ENCODE measurements at regions not wholly inside any gene's neighbourhood (a gene's known extent, or its start where the extent isn't known, plus 50 kb on each side); places are given as distances from the start of the nearest gene placed in this dataset.
A peak's percentile ranks its signal among the peaks of the same experiment; 100 is the strongest.

DNA sequence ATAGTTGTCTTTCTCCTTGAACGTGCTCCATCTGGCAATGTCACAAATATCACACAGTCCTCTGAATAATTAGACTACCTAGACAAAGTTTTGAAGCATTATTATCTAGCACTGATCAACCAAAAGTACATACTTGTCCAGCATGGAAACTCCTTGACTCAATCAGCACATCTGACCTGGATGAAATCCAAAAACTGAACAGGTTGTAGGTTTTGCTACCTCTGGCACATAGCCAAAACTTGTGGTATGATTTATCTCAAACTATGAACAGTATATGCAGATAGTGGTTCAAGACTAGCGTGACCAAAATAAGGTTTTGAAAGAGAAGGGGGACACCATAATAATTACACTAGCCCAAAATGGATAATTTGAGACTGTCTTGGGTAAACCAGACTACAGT lies 158.1 kb downstream of the ARRDC3 start:
- Histone ChIP-seq H3K4me1 (ENCODE audit: control insufficient read depth in 2 of 2, insufficient read depth in 2 of 2, low read length in 2 of 2) (no peaks in the 10 kb centered on the region), H3K27me3 (ENCODE audit: control insufficient read depth in 2 of 2, insufficient read depth in 2 of 2, low read length in 2 of 2) (no peaks in the 10 kb centered on the region), H3K27ac (ENCODE audit: low read depth in 2 of 2, low read length in 2 of 2) (no peak overlapping the region), H3K36me3 (ENCODE audit: control insufficient read depth in 2 of 2, insufficient read depth in 2 of 2, low read length in 2 of 2) (no peaks in the 10 kb centered on the region), H3K4me3 (ENCODE audit: low read length in 2 of 2) (no peak overlapping the region), H3K9me3 (ENCODE audit: control insufficient read depth in 2 of 2, low read length in 2 of 2) (no peaks in the 10 kb centered on the region), H3K9ac (ENCODE audit: low read depth in 1 of 2, low read length in 2 of 2) (no peak overlapping the region)

DNA sequence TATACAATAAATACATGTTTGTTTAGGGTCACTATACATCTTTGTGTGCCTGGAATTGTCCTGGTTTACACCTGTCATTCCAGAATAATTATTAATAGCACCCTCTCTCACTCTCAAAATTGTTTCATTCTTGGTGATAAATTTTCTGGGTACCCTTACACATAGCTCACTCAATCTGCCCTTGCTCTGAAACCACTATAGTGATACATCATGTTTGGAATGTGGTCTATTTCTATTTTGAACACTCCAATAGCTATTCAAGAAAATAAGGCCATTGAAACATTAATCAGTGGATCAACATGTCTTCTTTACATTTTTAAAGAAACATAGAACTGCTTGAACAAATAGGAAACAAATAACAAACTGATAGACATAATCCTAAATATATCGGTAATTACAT lies 158.7 kb downstream of the ARRDC3 start:
- H3K4me1 ChIP-seq (ENCODE audit: control insufficient read depth in 2 of 2, insufficient read depth in 2 of 2, low read length in 2 of 2), result no peaks in the 10 kb centered on the region
- no peak overlapping the region for H3K9ac ChIP-seq (ENCODE audit: low read depth in 1 of 2, low read length in 2 of 2)
- H3K27me3 ChIP-seq (ENCODE audit: control insufficient read depth in 2 of 2, insufficient read depth in 2 of 2, low read length in 2 of 2), result no peaks in the 10 kb centered on the region
- no peak overlapping the region for H3K4me3 ChIP-seq (ENCODE audit: low read length in 2 of 2)
- no peak overlapping the region for H3K27ac ChIP-seq (ENCODE audit: low read depth in 2 of 2, low read length in 2 of 2)
- no peaks in the 10 kb centered on the region for H3K36me3 ChIP-seq (ENCODE audit: control insufficient read depth in 2 of 2, insufficient read depth in 2 of 2, low read length in 2 of 2)
- H3K9me3 ChIP-seq (ENCODE audit: control insufficient read depth in 2 of 2, low read length in 2 of 2), result no peaks in the 10 kb centered on the region

DNA sequence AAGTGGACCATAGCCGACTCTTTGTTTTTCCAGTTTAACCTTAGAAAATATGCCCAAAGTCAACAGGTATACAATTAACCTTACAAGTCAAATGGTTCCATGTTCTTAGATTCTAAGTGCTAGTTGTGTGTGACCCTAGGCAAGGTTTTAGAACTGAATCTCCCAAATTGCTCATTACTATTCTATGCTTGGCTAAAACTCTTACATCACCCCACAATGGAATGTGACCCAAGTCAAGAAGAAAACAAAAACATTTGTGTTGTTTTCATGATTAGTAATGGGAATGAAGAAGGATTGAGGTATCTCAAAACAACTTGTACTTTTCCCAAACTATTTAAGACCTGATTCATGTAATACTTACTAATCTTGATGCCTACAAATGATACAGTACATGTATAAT lies 159.2 kb downstream of the ARRDC3 start:
- Histone ChIP-seq H3K9ac (ENCODE audit: low read depth in 1 of 2, low read length in 2 of 2) (no peak overlapping the region), H3K9me3 (ENCODE audit: control insufficient read depth in 2 of 2, low read length in 2 of 2) (no peaks in the 10 kb centered on the region), H3K27ac (ENCODE audit: low read depth in 2 of 2, low read length in 2 of 2) (no peak overlapping the region), H3K4me3 (ENCODE audit: low read length in 2 of 2) (no peak overlapping the region), H3K4me1 (ENCODE audit: control insufficient read depth in 2 of 2, insufficient read depth in 2 of 2, low read length in 2 of 2) (peaks cover 0 to 2% of the 10 kb centered on the region in 2 donors), H3K27me3 (ENCODE audit: control insufficient read depth in 2 of 2, insufficient read depth in 2 of 2, low read length in 2 of 2) (no peaks in the 10 kb centered on the region), H3K36me3 (ENCODE audit: control insufficient read depth in 2 of 2, insufficient read depth in 2 of 2, low read length in 2 of 2) (no peaks in the 10 kb centered on the region)

DNA sequence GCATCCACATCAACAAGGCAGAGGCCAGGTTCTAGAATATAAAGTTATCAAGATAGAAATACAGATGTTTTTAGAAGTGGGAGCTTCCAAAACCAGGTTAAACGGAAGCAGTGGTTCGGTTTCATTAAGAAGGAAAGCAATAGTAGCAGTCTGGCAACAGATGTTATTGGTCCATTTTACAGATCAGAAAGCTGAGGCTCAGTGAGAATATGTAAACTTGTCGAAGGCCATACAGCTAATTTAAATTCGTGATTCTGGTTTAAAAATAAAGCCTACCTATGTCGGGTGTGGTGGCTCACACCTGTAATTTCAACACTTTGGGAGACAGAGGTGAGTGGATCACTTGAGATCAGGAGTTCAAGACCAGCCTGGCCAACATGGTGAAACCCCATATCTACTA lies 160.6 kb downstream of the ARRDC3 start:
- Histone ChIP-seq H3K4me1 (ENCODE audit: control insufficient read depth in 2 of 2, insufficient read depth in 2 of 2, low read length in 2 of 2) (peaks cover 0 to 3% of the 10 kb centered on the region in 2 donors), H3K36me3 (ENCODE audit: control insufficient read depth in 2 of 2, insufficient read depth in 2 of 2, low read length in 2 of 2) (no peaks in the 10 kb centered on the region), H3K9me3 (ENCODE audit: control insufficient read depth in 2 of 2, low read length in 2 of 2) (no peaks in the 10 kb centered on the region), H3K27me3 (ENCODE audit: control insufficient read depth in 2 of 2, insufficient read depth in 2 of 2, low read length in 2 of 2) (no peaks in the 10 kb centered on the region), H3K9ac (ENCODE audit: low read depth in 1 of 2, low read length in 2 of 2) (no peak overlapping the region), H3K27ac (ENCODE audit: low read depth in 2 of 2, low read length in 2 of 2) (no peak overlapping the region), H3K4me3 (ENCODE audit: low read length in 2 of 2) (no peak overlapping the region)

DNA sequence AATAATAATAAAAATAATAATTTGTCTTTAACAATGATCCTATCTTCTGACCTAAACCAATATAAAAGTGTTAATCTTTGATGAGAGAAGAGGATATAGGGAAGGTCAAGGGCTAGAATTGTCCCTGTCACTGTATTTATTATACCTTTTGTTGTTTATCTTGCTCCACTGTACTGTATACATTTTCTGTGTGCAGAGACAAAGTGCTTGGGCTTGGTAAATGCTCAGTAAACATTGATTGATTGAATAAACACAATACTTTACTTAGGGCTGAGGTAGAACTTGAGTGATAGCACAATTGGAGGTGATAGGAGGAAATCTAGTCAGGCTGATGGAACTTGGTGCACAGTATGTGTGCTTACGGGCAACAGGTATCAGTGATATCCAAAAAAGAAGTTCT lies 161.2 kb downstream of the ARRDC3 start:
- Histone ChIP-seq H3K27ac (ENCODE audit: low read depth in 2 of 2, low read length in 2 of 2) (no peak overlapping the region), H3K4me1 (ENCODE audit: control insufficient read depth in 2 of 2, insufficient read depth in 2 of 2, low read length in 2 of 2) (peaks cover 0 to 3% of the 10 kb centered on the region in 2 donors), H3K4me3 (ENCODE audit: low read length in 2 of 2) (no peak overlapping the region), H3K36me3 (ENCODE audit: control insufficient read depth in 2 of 2, insufficient read depth in 2 of 2, low read length in 2 of 2) (no peaks in the 10 kb centered on the region), H3K27me3 (ENCODE audit: control insufficient read depth in 2 of 2, insufficient read depth in 2 of 2, low read length in 2 of 2) (no peaks in the 10 kb centered on the region), H3K9ac (ENCODE audit: low read depth in 1 of 2, low read length in 2 of 2) (no peak overlapping the region), H3K9me3 (ENCODE audit: control insufficient read depth in 2 of 2, low read length in 2 of 2) (no peaks in the 10 kb centered on the region)

DNA sequence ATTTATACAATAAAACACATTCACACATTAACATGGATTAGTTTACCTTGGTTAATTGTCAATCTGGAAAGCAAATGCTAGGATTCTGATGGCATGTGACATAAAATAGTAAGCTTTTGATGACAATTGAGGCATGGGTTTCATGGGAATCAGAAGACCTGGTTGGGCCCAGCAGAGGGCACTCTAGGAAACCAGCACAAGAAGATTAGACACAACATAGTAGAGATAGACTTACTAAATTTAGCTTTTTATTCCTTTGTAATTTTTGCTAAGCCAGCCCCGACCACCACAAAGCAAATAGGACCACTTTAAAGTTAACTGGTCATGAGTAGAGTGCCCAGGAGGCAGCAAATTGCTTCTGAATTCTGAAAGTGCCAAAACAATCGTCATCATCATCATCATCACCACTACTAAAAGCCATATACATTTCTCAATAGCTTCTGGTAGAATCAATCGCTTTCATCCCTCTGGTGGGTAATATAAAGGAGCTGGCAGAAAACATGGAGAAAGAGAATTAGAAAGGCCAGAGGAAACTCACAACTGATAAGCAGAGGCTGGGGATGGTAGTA lies 163.2 kb downstream of the ARRDC3 start:
- Histone ChIP-seq H3K27me3 (ENCODE audit: control insufficient read depth in 2 of 2, insufficient read depth in 2 of 2, low read length in 2 of 2) (no peaks in the 10 kb centered on the region), H3K9me3 (ENCODE audit: control insufficient read depth in 2 of 2, low read length in 2 of 2) (no peaks in the 10 kb centered on the region), H3K36me3 (ENCODE audit: control insufficient read depth in 2 of 2, insufficient read depth in 2 of 2, low read length in 2 of 2) (no peaks in the 10 kb centered on the region), H3K4me1 (ENCODE audit: control insufficient read depth in 2 of 2, insufficient read depth in 2 of 2, low read length in 2 of 2) (peaks cover 0 to 3% of the 10 kb centered on the region in 2 donors), H3K27ac (ENCODE audit: low read depth in 2 of 2, low read length in 2 of 2) (no peak overlapping the region), H3K4me3 (ENCODE audit: low read length in 2 of 2) (no peak overlapping the region), H3K9ac (ENCODE audit: low read depth in 1 of 2, low read length in 2 of 2) (no peak overlapping the region)

DNA sequence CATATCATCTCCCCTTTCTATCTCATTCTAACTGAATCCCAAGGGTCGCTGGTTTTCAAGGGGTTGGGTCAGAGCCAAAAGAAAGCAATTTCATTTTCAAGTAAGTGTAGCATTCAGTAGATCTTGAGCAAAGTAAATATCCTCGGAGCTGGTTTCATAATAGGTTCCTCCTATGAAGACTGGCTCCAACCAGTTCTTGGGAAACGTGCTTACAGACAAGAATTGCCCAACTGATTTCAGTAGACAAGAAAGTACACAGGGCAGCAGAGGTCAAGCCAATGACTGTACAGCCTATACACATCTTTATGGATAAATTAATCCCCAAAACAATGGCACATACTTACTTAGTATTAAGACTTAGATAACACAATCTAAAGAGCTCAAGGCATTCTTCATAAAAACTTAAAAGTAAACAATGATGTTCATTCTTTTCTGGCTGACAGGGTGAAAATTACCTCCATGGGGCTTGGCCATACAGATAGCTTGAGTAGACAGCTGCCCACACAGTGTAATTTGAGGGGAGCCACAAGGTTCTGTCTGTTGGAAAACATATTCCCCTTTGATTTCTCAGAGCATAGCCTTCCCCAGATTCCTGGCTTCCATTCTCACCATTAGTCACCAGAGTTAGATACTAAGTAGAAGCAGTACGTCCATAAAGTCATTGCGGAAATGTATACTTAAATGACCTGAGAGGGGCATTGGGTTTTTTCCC lies 163.9 kb downstream of the ARRDC3 start:
- H3K27ac ChIP-seq (ENCODE audit: low read depth in 2 of 2, low read length in 2 of 2), result peak overlapping the region in 1 of 2 donors; percentile 55
- H3K4me3 ChIP-seq (ENCODE audit: low read length in 2 of 2), result no peak overlapping the region
- H3K27me3 ChIP-seq (ENCODE audit: control insufficient read depth in 2 of 2, insufficient read depth in 2 of 2, low read length in 2 of 2), result no peaks in the 10 kb centered on the region
- H3K4me1 ChIP-seq (ENCODE audit: control insufficient read depth in 2 of 2, insufficient read depth in 2 of 2, low read length in 2 of 2), result peaks cover 0 to 3% of the 10 kb centered on the region in 2 donors
- no peaks in the 10 kb centered on the region for H3K9me3 ChIP-seq (ENCODE audit: control insufficient read depth in 2 of 2, low read length in 2 of 2)
- no peaks in the 10 kb centered on the region for H3K36me3 ChIP-seq (ENCODE audit: control insufficient read depth in 2 of 2, insufficient read depth in 2 of 2, low read length in 2 of 2)
- H3K9ac ChIP-seq (ENCODE audit: low read depth in 1 of 2, low read length in 2 of 2), result no peak overlapping the region

DNA sequence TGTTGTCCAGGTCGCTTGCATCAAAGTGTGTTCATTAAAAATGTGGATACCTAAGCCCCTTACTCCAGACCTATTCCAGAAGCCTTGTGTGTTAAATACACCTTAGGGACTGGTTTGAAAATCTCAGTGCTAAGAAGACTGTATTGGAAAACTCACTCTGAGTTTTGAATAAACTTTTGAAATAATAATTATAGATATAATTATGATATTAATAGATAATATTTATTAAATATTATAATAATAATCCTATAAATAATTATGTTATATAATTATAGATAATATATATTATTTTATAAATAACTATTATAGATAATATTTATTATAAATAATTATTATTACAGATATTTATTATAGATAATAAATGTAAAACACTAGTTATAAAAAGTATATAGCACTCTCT lies 165.3 kb downstream of the ARRDC3 start:
- H3K9me3 ChIP-seq (ENCODE audit: control insufficient read depth in 2 of 2, low read length in 2 of 2), result no peaks in the 10 kb centered on the region
- H3K36me3 ChIP-seq (ENCODE audit: control insufficient read depth in 2 of 2, insufficient read depth in 2 of 2, low read length in 2 of 2), result no peaks in the 10 kb centered on the region
- H3K4me3 ChIP-seq (ENCODE audit: low read length in 2 of 2), result no peak overlapping the region
- H3K27ac ChIP-seq (ENCODE audit: low read depth in 2 of 2, low read length in 2 of 2), result no peak overlapping the region
- peaks cover under 1 to 5% of the 10 kb centered on the region in 2 donors for H3K4me1 ChIP-seq (ENCODE audit: control insufficient read depth in 2 of 2, insufficient read depth in 2 of 2, low read length in 2 of 2)
- H3K9ac ChIP-seq (ENCODE audit: low read depth in 1 of 2, low read length in 2 of 2), result no peak overlapping the region
- H3K27me3 ChIP-seq (ENCODE audit: control insufficient read depth in 2 of 2, insufficient read depth in 2 of 2, low read length in 2 of 2), result no peaks in the 10 kb centered on the region

DNA sequence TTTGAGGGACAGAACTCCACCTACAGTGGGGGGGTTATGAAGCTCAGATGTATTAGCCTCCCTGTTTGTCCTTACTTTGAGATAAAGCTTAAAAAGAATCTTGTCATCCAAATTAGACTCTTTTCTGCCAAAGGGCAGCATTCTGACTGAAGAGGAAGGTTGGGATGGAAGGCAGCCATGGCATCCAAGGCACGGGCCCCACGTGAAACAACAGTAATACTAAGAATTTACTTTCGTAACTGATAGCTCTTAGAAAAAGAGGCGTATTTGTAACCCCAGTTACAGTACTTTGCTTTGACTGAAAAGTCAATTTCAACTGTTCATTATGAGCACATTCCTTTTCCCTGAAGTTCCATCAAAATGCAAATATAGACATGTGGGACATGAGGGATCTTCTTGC lies 168.5 kb downstream of the ARRDC3 start:
- no peak overlapping the region for H3K4me3 ChIP-seq (ENCODE audit: low read length in 2 of 2)
- H3K4me1 ChIP-seq (ENCODE audit: control insufficient read depth in 2 of 2, insufficient read depth in 2 of 2, low read length in 2 of 2), result peaks cover 3 to 12% of the 10 kb centered on the region in 2 donors
- no peak overlapping the region for H3K9ac ChIP-seq (ENCODE audit: low read depth in 1 of 2, low read length in 2 of 2)
- no peaks in the 10 kb centered on the region for H3K27me3 ChIP-seq (ENCODE audit: control insufficient read depth in 2 of 2, insufficient read depth in 2 of 2, low read length in 2 of 2)
- no peak overlapping the region for H3K27ac ChIP-seq (ENCODE audit: low read depth in 2 of 2, low read length in 2 of 2)
- no peaks in the 10 kb centered on the region for H3K9me3 ChIP-seq (ENCODE audit: control insufficient read depth in 2 of 2, low read length in 2 of 2)
- H3K36me3 ChIP-seq (ENCODE audit: control insufficient read depth in 2 of 2, insufficient read depth in 2 of 2, low read length in 2 of 2), result no peaks in the 10 kb centered on the region
